ENCODE measurements at regions not wholly inside any gene's neighbourhood (a gene's known extent, or its start where the extent isn't known, plus 50 kb on each side); places are given as distances from the start of the nearest gene placed in this dataset.

GRCh38 chr22:35192129-35192918 is 65.0 kb upstream of the HMGXB4 start:
- peaks cover 0 to 15% of the 10 kb centered on the region in 2 experiments; a peak in 1 of 3 replicates for H3K36me3 ChIP-seq (ENCODE audit: control insufficient read depth in 2 of 2, insufficient read depth in 1 of 2, low read length in 2 of 2)
- no peak overlapping the region for H3K4me3 ChIP-seq (ENCODE audit: low read depth, low read length)
- POLR2A ChIA-PET = no interaction called here
- H3K4me1 ChIP-seq (ENCODE audit: control insufficient read depth, insufficient read depth, low read length) = no peaks in the 10 kb centered on the region
- no peak overlapping the region for H3K27ac ChIP-seq (ENCODE audit: extremely low read depth, low read depth, low read length)
- TF ChIP-seq ZNF292 (tag by site-specific recombination; IDR thresholded peaks at IDR 0.05; ENCODE audit: borderline replicate concordance, low read depth) = no peak
- TF ChIP-seq BCL11B (tag by site-specific recombination; IDR thresholded peaks at IDR 0.05; ENCODE audit: low read depth) = no peak
- no peak for TF ChIP-seq KLF8 (tag by site-specific recombination; IDR thresholded peaks at IDR 0.05)
- no peak for TF ChIP-seq ZBTB11 (tag by site-specific recombination; conservative IDR thresholded peaks at IDR 0.05; ENCODE audit: low read depth)
- TF ChIP-seq ZNF140 (tag by site-specific recombination; IDR thresholded peaks at IDR 0.05) = no peak
- TF ChIP-seq PBX3 (CRISPR knock-in tag; IDR thresholded peaks at IDR 0.05) = no peak
- TF ChIP-seq YY2 (tag by site-specific recombination; IDR thresholded peaks at IDR 0.05) = no peak
- no peak for TF ChIP-seq PRDM6 (tag by site-specific recombination; IDR thresholded peaks at IDR 0.05)
- no peak for TF ChIP-seq GLIS2 (tag by site-specific recombination; IDR thresholded peaks at IDR 0.05)
- TF ChIP-seq ZFP69B (tag by site-specific recombination; IDR thresholded peaks at IDR 0.05) = no peak
- CTCF ChIA-PET = no interaction called here
- no peaks in the 10 kb centered on the region for H3K9me3 ChIP-seq (ENCODE audit: control insufficient read depth, insufficient read depth, low read depth, low read length)

GRCh38 chr22:35195226-35195625 is 62.1 kb upstream of the HMGXB4 start:
- ChIA-PET CTCF (interaction anchor here (0.8 to 1.4 kb wide), 2 partner anchors 10 to 36 kb away, joined by 3 to 4 read pairs; no protein-coding TSS in a partner anchor), POLR2A (no interaction called here)
- Histone ChIP-seq H3K36me3 (ENCODE audit: control insufficient read depth in 2 of 2, insufficient read depth in 1 of 2, low read length in 2 of 2) (peaks cover 0 to 11% of the 10 kb centered on the region in 2 experiments; a peak in 1 of 3 replicates), H3K27ac (ENCODE audit: extremely low read depth, low read depth, low read length) (no peak overlapping the region), H3K4me3 (ENCODE audit: low read depth, low read length) (no peak overlapping the region), H3K4me1 (ENCODE audit: control insufficient read depth, insufficient read depth, low read length) (no peaks in the 10 kb centered on the region), H3K9me3 (ENCODE audit: control insufficient read depth, insufficient read depth, low read depth, low read length) (no peaks in the 10 kb centered on the region)
- TF ChIP-seq ZNF518A (tag by site-specific recombination; conservative IDR thresholded peaks at IDR 0.05; ENCODE audit: low read depth) = no peak
- no peak for TF ChIP-seq PRDM1 (tag by site-specific recombination; IDR thresholded peaks at IDR 0.05)

Measured in HEK293 (cell line).